IMR-90 (cell line): ENCODE measurements at regions not wholly inside any gene's neighbourhood (a gene's known extent, or its start where the extent isn't known, plus 50 kb on each side); places are given as distances from the start of the nearest gene placed in this dataset.

Source experiments
- ATAC-seq: fragments of 200-7000 bp; cut with Tn5 transposase; 2 replicates; pipeline ENCODE4 v1.9.1; 2020; ENCODE audit warnings: low read depth, mild to moderate bottlenecking, moderate library complexity
- BruUV-seq: library from RNA; stranded (reverse); fragments of 400-500 nt; replicated peaks from 2 replicates; lab custom pipeline; 2021; lab: Mats Ljungman, UMichigan
- CTCF ChIA-PET: fragments of 300-600 bp; formaldehyde crosslinking; extraction: SDS; loops from one replicate; lab custom pipeline; 2021; ENCODE audit warnings: antibody characterized with exemption; lab: Yijun Ruan, JAX
- POLR2A ChIA-PET: fragments of 300-600 bp; sonication (Branson Sonifier 250); formaldehyde crosslinking; loops from one replicate; lab custom pipeline; 2022; ENCODE audit warnings: antibody characterized with exemption; ENCODE audit not compliant: unreplicated experiment; lab: Charles Lee
- DNase-seq: peaks from one replicate; pipeline ENCODE4 v3.0.0; 2013
- H2AFZ ChIP-seq: replicated peaks from 2 replicates; pipeline ENCODE3; 2013; ENCODE audit warnings: low read length, mild to moderate bottlenecking; ENCODE audit not compliant: poor library complexity
- H2AK5ac ChIP-seq: 2 replicates; pipeline ENCODE4 v1.6.1; 2013; ENCODE audit warnings: low read depth, low read length, inconsistent platforms
- H2AK9ac ChIP-seq: replicated peaks from 2 replicates; pipeline ENCODE3; 2013; ENCODE audit warnings: mild to moderate bottlenecking, low read depth, low read length, moderate library complexity; ENCODE audit not compliant: poor library complexity
- H2BK120ac ChIP-seq: 2 replicates; pipeline ENCODE4 v1.6.1; 2013; ENCODE audit warnings: low read depth, low read length, inconsistent platforms
- H2BK15ac ChIP-seq: 3 replicates; pipeline ENCODE4 v1.6.1; 2013; ENCODE audit warnings: low read depth, low read length, inconsistent platforms
- H2BK20ac ChIP-seq: 2 replicates; pipeline ENCODE4 v1.6.1; 2013; ENCODE audit warnings: low read depth, mild to moderate bottlenecking, inconsistent platforms, low read length, moderate library complexity
- H2BK5ac ChIP-seq: 2 replicates; pipeline ENCODE4 v1.6.1; 2013; ENCODE audit warnings: mild to moderate bottlenecking, low read depth, low read length, inconsistent platforms; ENCODE audit not compliant: poor library complexity, severe bottlenecking
- H3K14ac ChIP-seq: replicated peaks from 2 replicates; pipeline ENCODE4 v1.6.1; 2013; ENCODE audit warnings: low read depth, low read length, inconsistent platforms
- H3K18ac ChIP-seq: 2 replicates; pipeline ENCODE4 v1.6.1; 2013; ENCODE audit warnings: low read depth, low read length, control low read depth
- H3K23ac ChIP-seq: 2 replicates; pipeline ENCODE4 v1.6.1; 2013; ENCODE audit warnings: low read depth, low read length, inconsistent platforms
- H3K27ac ChIP-seq: 2 replicates; pipeline ENCODE4 v1.5.1; 2013; ENCODE audit warnings: mild to moderate bottlenecking, control low read depth, low read length; ENCODE audit not compliant: insufficient read depth
- H3K27me3 ChIP-seq: 2 replicates; pipeline ENCODE4 v1.6.1; 2013; ENCODE audit warnings: low read length; ENCODE audit not compliant: control insufficient read depth, insufficient read depth
- H3K36me3 ChIP-seq: 2 replicates; pipeline ENCODE4 v1.6.1; 2013; ENCODE audit warnings: low read length, mixed read lengths; ENCODE audit not compliant: control insufficient read depth, insufficient read depth
- H3K4ac ChIP-seq: 2 replicates; pipeline ENCODE4 v1.6.1; 2013; ENCODE audit warnings: low read depth, low read length, inconsistent platforms
- H3K4me1 ChIP-seq: 2 replicates; pipeline ENCODE4 v1.6.1; 2013; ENCODE audit warnings: low read length, mixed read lengths; ENCODE audit not compliant: control insufficient read depth, insufficient read depth
- H3K4me2 ChIP-seq: 2 replicates; pipeline ENCODE4 v1.6.1; 2013; ENCODE audit warnings: low read depth, mild to moderate bottlenecking, control low read depth, low read length, moderate library complexity
- H3K4me3 ChIP-seq: 2 replicates; pipeline ENCODE4 v1.5.1; 2013; ENCODE audit warnings: low read depth, mild to moderate bottlenecking, control low read depth, low read length, moderate library complexity; ENCODE audit not compliant: insufficient read depth
- H3K56ac ChIP-seq: 2 replicates; pipeline ENCODE4 v1.6.1; 2013; ENCODE audit warnings: low read length, inconsistent platforms; ENCODE audit not compliant: insufficient read depth; ENCODE audit errors: extremely low read depth
- H3K79me1 ChIP-seq, 2 experiments: 2 replicates each; pipeline ENCODE4 v1.6.1; 2013; ENCODE audit warnings: low read length in 2 of 2, inconsistent platforms in 1 of 2, low read depth in 1 of 2
- H3K9ac ChIP-seq: 2 replicates; pipeline ENCODE4 v1.6.1; 2013; ENCODE audit warnings: low read depth, low read length, control low read depth
- H3K9me1 ChIP-seq: 2 replicates; pipeline ENCODE4 v1.6.1; 2013; ENCODE audit warnings: low read length, inconsistent platforms; ENCODE audit not compliant: insufficient read depth
- H3K9me3 ChIP-seq: 2 replicates; pipeline ENCODE4 v1.6.1; 2013; ENCODE audit warnings: low read length; ENCODE audit not compliant: control insufficient read depth, insufficient read depth
- H4K20me1 ChIP-seq: 2 replicates; pipeline ENCODE4 v1.6.1; 2013; ENCODE audit warnings: low read length, inconsistent platforms; ENCODE audit not compliant: insufficient read depth
- H4K5ac ChIP-seq: 2 replicates; pipeline ENCODE4 v1.6.1; 2013; ENCODE audit warnings: mild to moderate bottlenecking, low read depth, low read length, control low read depth
- H4K8ac ChIP-seq, 2 experiments: 2 replicates each; pipeline ENCODE4 v1.6.1; 2013; ENCODE audit warnings: low read depth in 2 of 2, low read length in 2 of 2, control low read depth in 1 of 2, inconsistent platforms in 1 of 2
- H4K91ac ChIP-seq: 2 replicates; pipeline ENCODE4 v1.6.1; 2013; ENCODE audit warnings: low read depth, low read length, inconsistent platforms; ENCODE audit not compliant: insufficient read depth
- BHLHE40 ChIP-seq: fragments of 150-350 bp; IDR thresholded peaks from 2 replicates; pipeline ENCODE4 v1.6.1; 2016; ENCODE audit warnings: mild to moderate bottlenecking, low read depth, low read length
- CEBPB ChIP-seq: IDR thresholded peaks from 2 replicates; pipeline ENCODE4 v1.6.1; 2012; ENCODE audit warnings: low read depth, low read length, improper control_type of control experiment
- CHD1 ChIP-seq: IDR thresholded peaks from 2 replicates; pipeline ENCODE4 v1.6.1; 2012; ENCODE audit warnings: low read depth, low read length, improper control_type of control experiment
- CTCF ChIP-seq: conservative IDR thresholded peaks from 2 replicates; pipeline ENCODE4 v1.5.1; 2012; ENCODE audit warnings: mild to moderate bottlenecking, low read depth, low read length, improper control_type of control experiment
- ELK1 ChIP-seq: fragments of 150-350 bp; IDR thresholded peaks from 2 replicates; pipeline ENCODE4 v1.6.1; 2016; ENCODE audit warnings: low read depth, mild to moderate bottlenecking, low read length, moderate library complexity, borderline replicate concordance
- FOS ChIP-seq: fragments of 150-350 bp; IDR thresholded peaks from 2 replicates; pipeline ENCODE4 v1.6.1; 2016; ENCODE audit warnings: low read depth, low read length
- MAFK ChIP-seq: IDR thresholded peaks from 2 replicates; pipeline ENCODE4 v1.6.1; 2012; ENCODE audit warnings: low read depth, low read length, improper control_type of control experiment
- MAZ ChIP-seq: IDR thresholded peaks from 2 replicates; pipeline ENCODE4 v1.6.1; 2012; ENCODE audit warnings: low read depth, mild to moderate bottlenecking, low read length, improper control_type of control experiment, moderate library complexity, borderline replicate concordance
- MXI1 ChIP-seq: IDR thresholded peaks from 2 replicates; pipeline ENCODE4 v1.6.1; 2012; ENCODE audit warnings: low read depth, mild to moderate bottlenecking, low read length, moderate library complexity, borderline replicate concordance
- NFE2L2 ChIP-seq: fragments of 150-350 bp; IDR thresholded peaks from 2 replicates; pipeline ENCODE4 v1.6.1; 2016; ENCODE audit warnings: low read depth, mild to moderate bottlenecking, low read length
- POLR2A ChIP-seq: IDR thresholded peaks from 2 replicates; pipeline ENCODE4 v1.6.1; 2012; ENCODE audit warnings: mild to moderate bottlenecking, low read depth, low read length
- RAD21 ChIP-seq: IDR thresholded peaks from 2 replicates; pipeline ENCODE4 v1.6.1; 2012; ENCODE audit warnings: low read length, improper control_type of control experiment
- RCOR1 ChIP-seq: IDR thresholded peaks from 2 replicates; pipeline ENCODE4 v1.6.1; 2012; ENCODE audit warnings: mild to moderate bottlenecking, low read length, improper control_type of control experiment; ENCODE audit not compliant: insufficient replicate concordance
- RFX5 ChIP-seq: IDR thresholded peaks from 2 replicates; pipeline ENCODE4 v1.8.0; 2012; ENCODE audit warnings: low read depth, mild to moderate bottlenecking, low read length, moderate library complexity
- SMC3 ChIP-seq: fragments of 150-350 bp; IDR thresholded peaks from 2 replicates; pipeline ENCODE4 v1.6.1; 2016; ENCODE audit warnings: low read depth, mild to moderate bottlenecking, antibody characterized with exemption, low read length, moderate library complexity
- USF2 ChIP-seq: fragments of 150-350 bp; IDR thresholded peaks from 2 replicates; pipeline ENCODE4 v1.6.1; 2017; ENCODE audit warnings: mild to moderate bottlenecking, antibody characterized with exemption, low read length, low read depth
- WGBS, 2 experiments: methylation state at CpG; one replicate each; pipeline versions ENCODE4 v1.1.5 to v1.1.7; 2013; ENCODE audit warnings: missing lambda C conversion rate in 2 of 2; ENCODE audit not compliant: insufficient read length in 1 of 2; ENCODE audit errors: extremely low coverage in 2 of 2; 5-methylcytosine and 5-hydroxymethylcytosine counted together
- dilution Hi-C: fragments of 300-500 bp; cut with HindIII; formaldehyde crosslinking; loops from one replicate; pipeline ENCODE4 v1.14.3; 2018; ENCODE audit warnings: low sequenced_read_pairs; ENCODE audit not compliant: unreplicated experiment
- in situ Hi-C: fragments of 300-500 bp; cut with MboI; formaldehyde crosslinking; loops from 3 replicates; pipeline ENCODE4 v1.14.3; 2019; ENCODE audit warnings: low sequenced_read_pairs, inconsistent platforms, mixed read lengths
- intact Hi-C: fragments of 100-400 bp; cut with micrococcal nuclease; formaldehyde crosslinking; loops from 2 replicates; pipeline ENCODE4 v1.10.0; 2022

- H2AK5ac ChIP-seq, result no peak overlapping the region
- no peaks in the 10 kb centered on the region for H3K4me1 ChIP-seq
- no TSS peak for BruUV-seq
- in situ Hi-C loops (no loop called here), dilution Hi-C loops (no loop called here), intact Hi-C loops (no loop called here)
- no peak overlapping the region for H3K14ac ChIP-seq
- no peak overlapping the region for H2BK120ac ChIP-seq
- CTCF ChIA-PET, result no interaction called here
- no peak overlapping the region for H2AFZ ChIP-seq
- no peak overlapping the region for H3K9ac ChIP-seq
- POLR2A ChIA-PET, result no interaction called here
- H3K4ac ChIP-seq, result no peak overlapping the region
- H2BK15ac ChIP-seq, result no peak overlapping the region
- no peaks in the 10 kb centered on the region; the same call in 1 of the 2 replicates for H3K27me3 ChIP-seq
- H3K4me2 ChIP-seq, result no peak overlapping the region
- no peak overlapping the region for H2BK5ac ChIP-seq
- no peak overlapping the region for H3K27ac ChIP-seq
- H3K9me3 ChIP-seq, result no peaks in the 10 kb centered on the region
- no peak overlapping the region for H3K18ac ChIP-seq
- no peak overlapping the region for H3K4me3 ChIP-seq
- DNase-seq (no peak), ATAC-seq (no peak)
- no peak overlapping the region for H4K8ac ChIP-seq
- WGBS, 2 experiments, result no CpG with 5 or more reads among the region's 3 CpGs
- no peak overlapping the region for H2BK20ac ChIP-seq
- no peaks in the 10 kb centered on the region for H4K20me1 ChIP-seq
- H3K36me3 ChIP-seq, result no peaks in the 10 kb centered on the region
- H2AK9ac ChIP-seq, result no peak overlapping the region
- H3K56ac ChIP-seq, result no peak overlapping the region
- H4K91ac ChIP-seq, result no peak overlapping the region
- no peak overlapping the region for H3K23ac ChIP-seq
- no peaks in the 10 kb centered on the region for H3K79me1 ChIP-seq
- no peak overlapping the region for H4K5ac ChIP-seq
- H3K9me1 ChIP-seq, result no peaks in the 10 kb centered on the region
- TF ChIP-seq FOS (no peak), CHD1 (no peak), RFX5 (no peak), ELK1 (no peak), NFE2L2 (no peak), USF2 (no peak), SMC3 (no peak), BHLHE40 (no peak), MAZ (no peak), RAD21 (no peak), MXI1 (no peak), POLR2A (no peak), CEBPB (no peak), CTCF (no peak), MAFK (no peak), RCOR1 (no peak)
These were observed 74.9 kb upstream of the CDC42BPA start for GRCh38 chr1:227392984-227393764.
